C4-2B (cell line): ENCODE measurements at regions not wholly inside any gene's neighbourhood (a gene's known extent, or its start where the extent isn't known, plus 50 kb on each side); places are given as distances from the start of the nearest gene placed in this dataset.

Experiments
- ZFX ChIP-seq: fragments of 450-650 bp; IDR thresholded peaks from 2 replicates; pipeline ENCODE4 v1.6.1; 2017
- TF ChIP-seq, protein P1 (sequence below): fragments of 450-650 bp; conservative IDR thresholded peaks from 2 replicates; pipeline ENCODE4 v1.5.1; 2017; ENCODE audit warnings: mild to moderate bottlenecking

DNA sequence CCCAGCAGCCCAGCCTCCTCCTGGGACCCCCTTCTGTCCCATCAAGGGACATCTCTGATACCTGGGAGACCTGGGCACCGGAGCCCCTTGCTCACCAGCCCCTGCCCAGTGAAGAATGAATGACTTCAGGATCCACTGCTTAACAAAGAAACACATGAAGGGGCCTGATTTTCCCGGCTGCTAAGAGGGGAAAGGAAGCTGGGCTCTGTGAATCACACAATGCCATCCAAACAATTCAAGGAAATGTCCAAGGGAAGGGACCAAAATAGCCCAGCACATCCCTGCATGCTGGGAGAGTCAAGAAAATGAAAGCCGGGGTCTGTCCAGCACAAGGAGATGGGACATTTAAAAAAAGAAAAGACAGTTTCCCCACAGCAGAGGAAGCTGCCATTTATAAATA is 128.7 kb upstream of the JCAD start:
- TF ChIP-seq, protein P1, sequence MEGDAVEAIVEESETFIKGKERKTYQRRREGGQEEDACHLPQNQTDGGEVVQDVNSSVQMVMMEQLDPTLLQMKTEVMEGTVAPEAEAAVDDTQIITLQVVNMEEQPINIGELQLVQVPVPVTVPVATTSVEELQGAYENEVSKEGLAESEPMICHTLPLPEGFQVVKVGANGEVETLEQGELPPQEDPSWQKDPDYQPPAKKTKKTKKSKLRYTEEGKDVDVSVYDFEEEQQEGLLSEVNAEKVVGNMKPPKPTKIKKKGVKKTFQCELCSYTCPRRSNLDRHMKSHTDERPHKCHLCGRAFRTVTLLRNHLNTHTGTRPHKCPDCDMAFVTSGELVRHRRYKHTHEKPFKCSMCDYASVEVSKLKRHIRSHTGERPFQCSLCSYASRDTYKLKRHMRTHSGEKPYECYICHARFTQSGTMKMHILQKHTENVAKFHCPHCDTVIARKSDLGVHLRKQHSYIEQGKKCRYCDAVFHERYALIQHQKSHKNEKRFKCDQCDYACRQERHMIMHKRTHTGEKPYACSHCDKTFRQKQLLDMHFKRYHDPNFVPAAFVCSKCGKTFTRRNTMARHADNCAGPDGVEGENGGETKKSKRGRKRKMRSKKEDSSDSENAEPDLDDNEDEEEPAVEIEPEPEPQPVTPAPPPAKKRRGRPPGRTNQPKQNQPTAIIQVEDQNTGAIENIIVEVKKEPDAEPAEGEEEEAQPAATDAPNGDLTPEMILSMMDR, result no peak
- TF ChIP-seq ZFX, result no peak
